GM19035 (cell line): ENCODE measurements at regions not wholly inside any gene's neighbourhood (a gene's known extent, or its start where the extent isn't known, plus 50 kb on each side); places are given as distances from the start of the nearest gene placed in this dataset.

ENCODE experiments used
- ATAC-seq: cut with Tn5 transposase; IDR thresholded peaks from one replicate; pipeline ENCODE4 v1.9.1; 2021; ENCODE audit not compliant: unreplicated experiment

DNA sequence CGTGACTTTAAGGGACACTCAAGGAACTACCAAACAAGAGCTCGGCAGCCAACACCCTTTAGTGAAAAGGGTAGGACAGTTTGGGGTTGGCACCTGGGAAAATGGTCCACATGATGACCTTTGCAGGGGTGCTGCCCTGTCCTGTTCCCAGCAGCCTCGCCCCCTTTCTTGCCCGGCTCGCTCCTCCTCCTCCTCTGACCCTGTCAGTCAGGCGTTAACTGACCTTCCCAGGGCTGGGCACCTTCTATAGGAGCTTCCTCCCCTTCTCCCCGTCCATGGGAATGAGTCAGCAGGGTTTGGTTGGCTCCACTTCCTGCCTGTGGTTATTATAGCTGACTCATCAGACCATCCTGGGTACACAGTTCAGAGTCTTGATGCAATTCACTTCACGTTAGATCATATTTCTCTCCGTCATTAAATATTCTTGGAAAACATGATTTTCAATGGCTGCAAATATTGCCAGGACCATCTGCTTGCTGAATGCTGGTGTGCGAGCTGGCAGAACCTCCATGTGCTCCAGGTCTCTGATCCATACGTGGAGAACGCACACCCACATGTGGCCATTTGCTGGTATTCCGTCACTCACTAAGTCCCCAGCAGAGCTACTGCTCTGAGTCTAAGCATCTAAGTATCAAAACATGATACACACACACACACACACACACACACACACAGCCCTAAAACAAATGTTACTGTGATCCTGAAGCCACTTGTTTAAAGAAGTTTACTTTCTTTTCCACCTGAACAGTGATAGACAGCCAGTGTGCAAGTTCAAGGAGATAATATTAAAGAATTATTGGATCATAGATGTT, 185.0 kb downstream of the ANAPC1 start:
- ATAC-seq = no peak

- ATAC-seq = no peak
Measured at GRCh38 chr2:111701266-111701665, 182.7 kb downstream of the ANAPC1 start.

- no peak for ATAC-seq
Measured at GRCh38 chr2:111701798-111702118, 182.2 kb downstream of the ANAPC1 start.

- ATAC-seq = no peak
Measured at GRCh38 chr2:111702119-111702803, 181.7 kb downstream of the ANAPC1 start.

DNA sequence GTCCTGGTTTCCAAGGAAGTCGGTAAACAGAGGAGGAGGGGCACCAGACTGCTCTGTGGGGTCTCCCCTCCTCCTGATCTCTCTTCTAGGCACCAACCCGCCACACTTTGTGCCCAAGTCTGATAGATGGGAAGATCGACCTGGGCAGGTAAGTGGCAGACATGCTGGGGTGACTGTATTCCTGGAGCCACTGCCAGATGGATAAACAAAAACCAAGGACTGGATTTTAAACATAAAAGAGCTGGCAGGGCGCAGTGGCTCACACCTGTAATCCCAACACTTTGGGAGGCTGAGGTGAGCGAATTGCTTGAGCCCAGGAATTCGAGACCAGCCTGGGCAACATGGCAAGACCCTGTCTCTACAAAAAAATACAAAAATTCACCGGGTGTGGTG, 181.2 kb downstream of the ANAPC1 start:
- ATAC-seq = no peak

- no peak for ATAC-seq
Measured at GRCh38 chr2:111703759-111704158, 180.2 kb downstream of the ANAPC1 start.

GRCh38 chr2:111704246-111704645, 179.7 kb downstream of the ANAPC1 start:
- ATAC-seq = no peak

DNA sequence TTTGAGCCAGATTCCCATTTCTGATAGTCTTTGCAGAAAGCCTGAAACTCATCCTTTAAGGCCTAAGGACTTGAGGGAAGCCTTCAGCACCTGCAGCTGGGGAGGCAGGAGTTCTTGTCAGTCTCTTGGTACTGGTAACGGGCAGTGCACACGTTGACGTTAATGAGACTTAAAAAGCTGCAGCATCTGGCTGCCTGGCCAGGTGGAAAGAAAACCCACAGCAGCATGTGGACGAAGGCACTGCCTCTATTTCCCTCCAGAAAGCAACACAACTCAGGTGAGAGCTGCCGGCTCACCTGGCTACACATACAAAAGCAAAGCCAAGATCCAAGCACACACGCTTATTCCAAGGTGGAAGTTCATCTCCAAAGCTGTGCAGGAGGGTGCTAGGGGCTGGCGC, 178.8 kb downstream of the ANAPC1 start:
- ATAC-seq = no peak

DNA sequence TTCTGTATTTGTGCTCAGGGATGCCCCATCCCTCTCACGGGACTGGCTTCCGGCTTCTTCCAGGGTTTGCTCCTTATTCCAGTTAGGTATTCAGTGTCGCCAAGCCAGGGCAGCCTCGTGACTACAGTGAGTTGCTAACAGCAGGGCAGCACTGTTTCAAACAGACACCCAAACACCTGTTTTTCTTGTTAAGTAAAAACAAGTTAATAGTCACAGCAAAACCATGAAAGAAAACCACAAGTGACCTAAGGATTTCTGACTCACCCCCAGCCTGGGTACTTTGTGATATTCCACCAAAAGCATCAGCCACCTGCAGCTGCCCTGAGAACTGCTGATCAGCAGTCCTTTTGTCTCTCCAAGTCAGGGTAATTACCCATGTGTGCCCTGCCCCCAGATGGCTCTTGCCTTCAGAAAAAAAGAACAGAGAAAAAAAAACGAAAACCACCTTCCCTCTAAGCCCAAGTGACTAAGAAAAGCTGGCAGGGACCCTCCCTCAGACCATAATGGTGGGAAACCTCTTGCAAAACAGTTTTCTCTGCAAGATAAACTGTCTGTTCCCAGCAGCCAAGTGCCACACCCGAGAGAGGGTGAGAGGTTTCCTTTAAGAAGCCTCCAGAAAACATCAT, 178.2 kb downstream of the ANAPC1 start:
- ATAC-seq = peak; percentile 82

DNA sequence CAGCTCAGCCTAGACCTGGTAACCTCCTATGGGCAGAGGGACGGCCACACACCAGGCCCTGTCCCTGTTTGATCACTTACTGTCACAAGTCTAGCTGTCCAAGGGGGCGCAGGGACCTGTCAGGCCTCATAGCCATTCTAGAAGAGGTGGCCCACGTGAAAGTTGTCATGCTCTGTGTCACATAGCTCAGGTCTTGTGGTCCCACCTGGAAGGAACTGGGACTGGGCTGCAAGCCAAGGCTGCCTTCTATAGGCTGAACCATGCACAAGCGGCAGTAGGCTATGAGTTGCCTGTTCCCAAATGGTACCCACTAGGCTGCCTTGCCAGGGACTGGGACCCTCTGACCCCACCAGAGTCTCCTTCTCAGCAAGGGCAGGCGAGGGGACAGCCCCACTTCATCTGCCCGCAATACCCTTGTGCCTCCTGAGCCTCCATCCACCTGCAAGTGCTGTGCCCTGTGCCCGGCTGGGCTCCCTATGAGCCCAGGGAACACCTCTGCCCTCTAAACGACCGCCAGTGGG, 177.5 kb downstream of the ANAPC1 start:
- peak; percentile 12 for ATAC-seq

DNA sequence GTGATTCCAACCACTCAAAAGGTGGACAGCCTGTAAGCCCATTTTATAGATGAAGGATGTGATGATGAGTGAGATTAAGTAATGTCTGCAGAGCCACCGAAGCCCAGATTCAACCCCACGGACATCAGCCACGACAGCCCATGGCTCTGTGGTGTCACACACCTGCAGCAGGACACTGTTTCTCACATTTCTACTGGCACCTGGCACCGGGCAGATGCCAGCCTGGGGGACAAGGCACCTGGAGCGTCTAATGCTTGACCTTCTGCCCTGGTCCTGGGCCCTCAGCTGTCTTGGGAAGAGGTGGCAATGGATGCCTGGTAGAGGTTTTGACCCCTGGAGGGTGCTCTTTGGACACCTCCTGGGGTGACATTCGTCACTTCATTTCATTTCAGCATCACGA, 176.3 kb downstream of the ANAPC1 start:
- no peak for ATAC-seq

DNA sequence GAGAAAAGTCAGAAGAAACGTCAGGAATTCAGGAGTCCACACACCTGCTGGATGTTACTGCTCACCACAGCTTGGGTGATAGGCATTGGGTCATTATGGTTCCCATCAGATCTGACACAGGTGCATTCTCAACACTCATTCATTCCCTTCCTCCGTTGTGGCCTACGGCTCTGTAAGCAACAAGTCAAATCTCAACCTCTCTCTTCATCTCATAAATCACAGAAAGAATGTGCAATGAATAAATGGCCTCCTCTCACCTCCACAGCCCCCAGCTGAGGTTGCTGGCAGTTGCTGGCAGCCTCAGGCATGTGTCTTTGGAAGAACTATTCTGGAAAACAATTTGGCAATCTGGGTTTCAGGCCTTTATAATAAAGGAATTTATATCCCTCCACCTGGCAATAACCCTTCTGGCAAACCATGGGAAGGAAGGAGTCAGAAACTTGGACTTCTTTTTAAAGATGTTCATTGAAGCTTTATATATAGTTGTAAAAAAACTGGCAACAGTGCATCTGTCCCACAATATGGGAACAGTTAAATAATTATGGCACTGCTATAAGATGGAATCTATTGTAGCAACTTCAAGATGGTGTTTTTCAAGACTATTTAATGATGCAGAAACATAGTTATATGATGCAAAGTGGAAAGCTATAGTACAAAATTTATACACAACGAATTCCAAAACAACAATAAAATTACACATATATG, 175.4 kb downstream of the ANAPC1 start:
- ATAC-seq = no peak

DNA sequence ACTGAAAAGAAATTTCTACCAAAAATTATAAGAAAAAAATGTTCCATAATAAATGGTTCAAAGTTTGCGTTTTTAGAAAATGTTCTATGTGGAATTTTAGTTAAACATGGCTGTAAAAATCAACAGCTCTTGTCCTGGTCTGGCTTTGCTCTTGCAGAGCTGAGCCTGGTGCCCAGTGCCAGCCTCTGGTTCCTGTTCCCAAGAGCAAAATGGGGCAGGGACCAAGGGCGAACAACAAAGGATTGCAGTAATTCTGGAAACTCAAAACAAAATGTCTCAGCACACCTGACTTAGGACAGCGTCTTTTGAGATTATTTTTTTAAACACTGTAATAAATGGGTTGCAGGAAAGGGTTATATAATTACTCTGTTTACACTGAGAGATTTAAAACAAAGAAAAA, 174.7 kb downstream of the ANAPC1 start:
- no peak for ATAC-seq

GRCh38 chr2:111710085-111710484, 173.9 kb downstream of the ANAPC1 start:
- no peak for ATAC-seq

DNA sequence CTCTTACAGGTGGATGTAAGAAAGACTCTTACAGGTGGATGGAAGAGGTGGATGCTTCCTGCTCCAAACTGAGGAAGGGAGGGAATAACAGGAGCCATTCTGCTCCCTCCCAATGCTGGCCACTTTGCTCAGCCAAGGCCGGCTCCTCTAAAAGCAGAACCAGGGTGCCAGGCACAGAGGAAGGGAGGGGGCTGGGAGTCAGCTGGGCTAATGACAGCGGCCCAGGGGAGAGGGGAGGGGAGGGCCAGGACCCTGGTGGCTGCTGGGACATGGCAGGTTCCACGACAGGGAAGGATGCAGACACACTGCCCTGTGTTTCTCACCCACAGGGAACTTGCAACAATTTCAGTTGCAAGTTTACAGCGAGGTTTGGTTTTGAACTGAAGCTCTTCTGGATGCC, 173.4 kb downstream of the ANAPC1 start:
- no peak for ATAC-seq

DNA sequence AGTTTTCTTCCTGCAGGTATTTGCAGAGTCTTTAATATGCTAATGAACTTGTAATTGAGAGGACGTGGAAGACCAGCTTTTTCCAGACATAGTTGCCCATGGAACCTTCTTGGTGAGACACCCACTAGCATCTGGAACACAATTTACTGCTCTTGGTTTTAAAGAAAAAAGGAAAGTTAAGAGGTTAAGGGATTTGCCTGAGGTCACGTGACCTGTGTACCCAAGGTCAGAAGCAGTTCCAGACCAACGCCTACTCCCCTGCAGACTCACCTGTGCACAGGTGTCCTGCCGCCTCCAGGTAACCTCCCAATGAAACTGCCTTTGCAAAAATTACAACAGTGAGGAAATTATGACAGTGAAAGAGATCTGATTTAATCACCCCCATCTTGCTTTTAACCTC, 172.7 kb downstream of the ANAPC1 start:
- no peak for ATAC-seq

GRCh38 chr2:111712361-111712760, 171.6 kb downstream of the ANAPC1 start:
- ATAC-seq = no peak

- no peak for ATAC-seq
Measured at GRCh38 chr2:111712940-111713515, 171.0 kb downstream of the ANAPC1 start.

- ATAC-seq = no peak
Measured at GRCh38 chr2:111715987-111716904, 167.7 kb downstream of the ANAPC1 start.
